Body of pancreas (tissue), 4 donors: ENCODE measurements at regions not wholly inside any gene's neighbourhood (a gene's known extent, or its start where the extent isn't known, plus 50 kb on each side); places are given as distances from the start of the nearest gene placed in this dataset.

Experiments used
- CTCF ChIP-seq, 7 experiments: fragments of 450-650 bp in 4 of 7; fragments of 200-600 bp in 3 of 7; sonication (generic) in 3 of 7; IDR thresholded peaks; one replicate each; pipeline ENCODE4 v1.5.1; 2016 to 2019; ENCODE audit warnings: antibody characterized with exemption in 7 of 7
- POLR2A ChIP-seq, 3 donors: fragments of 450-650 bp; IDR thresholded peaks; one replicate each; pipeline ENCODE4 v1.6.1; 2016; ENCODE audit warnings: antibody characterized with exemption in 3 of 3, mild to moderate bottlenecking in 2 of 3

GRCh38 chr4:58807843-58808615, 1697.8 kb upstream of the IGFBP7 start:
- no peak for TF ChIP-seq CTCF (IDR thresholded peaks at IDR 0.05)
- no peak for TF ChIP-seq POLR2A (IDR thresholded peaks at IDR 0.05)
